Activated naive CD8-positive, alpha-beta T cell treated with anti-CD3 and anti-CD28 coated beads for 36 hours (primary cell): ENCODE measurements at regions not wholly inside any gene's neighbourhood (a gene's known extent, or its start where the extent isn't known, plus 50 kb on each side); places are given as distances from the start of the nearest gene placed in this dataset.

Source experiments
- DNase-seq: peaks from one replicate; pipeline ENCODE4 v3.0.0; 2021
- H3K27ac Mint-ChIP-seq: one replicate; pipeline ENCODE4 v1.8.0; 2022; ENCODE audit warnings: mild to moderate bottlenecking, moderate library complexity, mixed read lengths
- H3K27me3 Mint-ChIP-seq: one replicate; pipeline ENCODE4 v1.8.0; 2022; ENCODE audit warnings: mild to moderate bottlenecking, mixed read lengths
- H3K36me3 Mint-ChIP-seq: one replicate; pipeline ENCODE4 v1.8.0; 2021; ENCODE audit warnings: mild to moderate bottlenecking, mixed read lengths
- H3K4me1 Mint-ChIP-seq: one replicate; pipeline ENCODE4 v1.8.0; 2021; ENCODE audit warnings: mixed read lengths
- H3K4me3 Mint-ChIP-seq: one replicate; pipeline ENCODE4 v1.8.0; 2022; ENCODE audit warnings: mild to moderate bottlenecking, moderate library complexity, mixed read lengths
- H3K9me3 Mint-ChIP-seq: one replicate; pipeline ENCODE4 v1.8.0; 2022; ENCODE audit warnings: mixed read lengths

- Mint-ChIP-seq H3K27ac (no peak overlapping the region), H3K4me3 (no peak overlapping the region), H3K36me3 (no peaks in the 10 kb centered on the region), H3K4me1 (no peaks in the 10 kb centered on the region), H3K27me3 (peaks cover 9% of the 10 kb centered on the region), H3K9me3 (no peaks in the 10 kb centered on the region)
- DNase-seq = no peak
These were observed 116.1 kb upstream of the KLHL25 start for GRCh38 chr15:85910834-85911233.

GRCh38 chr15:85913461-85913860, 118.7 kb upstream of the KLHL25 start:
- Mint-ChIP-seq H3K4me3 (no peak overlapping the region), H3K4me1 (no peaks in the 10 kb centered on the region), H3K36me3 (no peaks in the 10 kb centered on the region), H3K27me3 (peaks cover 7% of the 10 kb centered on the region), H3K9me3 (no peaks in the 10 kb centered on the region), H3K27ac (no peak overlapping the region)
- DNase-seq = no peak

- no peaks in the 10 kb centered on the region for H3K36me3 Mint-ChIP-seq
- H3K4me3 Mint-ChIP-seq = no peak overlapping the region
- no peaks in the 10 kb centered on the region for H3K9me3 Mint-ChIP-seq
- H3K27me3 Mint-ChIP-seq = peaks cover 30% of the 10 kb centered on the region
- DNase-seq = no peak
- no peaks in the 10 kb centered on the region for H3K4me1 Mint-ChIP-seq
- no peak overlapping the region for H3K27ac Mint-ChIP-seq
These were observed 126.2 kb upstream of the KLHL25 start for GRCh38 chr15:85920956-85921355.

GRCh38 chr15:85924088-85924487, 129.4 kb upstream of the KLHL25 start:
- Mint-ChIP-seq H3K4me1 (peaks cover 2% of the 10 kb centered on the region), H3K27me3 (peaks cover 25% of the 10 kb centered on the region), H3K36me3 (no peaks in the 10 kb centered on the region), H3K4me3 (no peak overlapping the region), H3K9me3 (no peaks in the 10 kb centered on the region), H3K27ac (no peak overlapping the region)
- DNase-seq = no peak

GRCh38 chr15:85925649-85926237, 131.0 kb upstream of the KLHL25 start:
- Mint-ChIP-seq H3K36me3 (no peaks in the 10 kb centered on the region), H3K27ac (no peak overlapping the region), H3K27me3 (peaks cover 14% of the 10 kb centered on the region), H3K4me1 (peaks cover 2% of the 10 kb centered on the region), H3K4me3 (no peak overlapping the region), H3K9me3 (no peaks in the 10 kb centered on the region)
- no peak for DNase-seq

GRCh38 chr15:85926834-85927233, 132.1 kb upstream of the KLHL25 start:
- Mint-ChIP-seq H3K9me3 (no peaks in the 10 kb centered on the region), H3K27ac (no peak overlapping the region), H3K27me3 (peaks cover 12% of the 10 kb centered on the region), H3K36me3 (no peaks in the 10 kb centered on the region), H3K4me1 (peaks cover 2% of the 10 kb centered on the region), H3K4me3 (no peak overlapping the region)
- no peak for DNase-seq

GRCh38 chr15:85927931-85928537, 133.3 kb upstream of the KLHL25 start:
- Mint-ChIP-seq H3K4me3 (no peak overlapping the region), H3K27me3 (peaks cover 6% of the 10 kb centered on the region), H3K36me3 (no peaks in the 10 kb centered on the region), H3K4me1 (peaks cover 2% of the 10 kb centered on the region), H3K27ac (no peak overlapping the region), H3K9me3 (no peaks in the 10 kb centered on the region)
- no peak for DNase-seq

- Mint-ChIP-seq H3K4me3 (no peak overlapping the region), H3K27ac (no peak overlapping the region), H3K4me1 (peaks cover 2% of the 10 kb centered on the region), H3K27me3 (peaks cover 6% of the 10 kb centered on the region), H3K36me3 (no peaks in the 10 kb centered on the region), H3K9me3 (no peaks in the 10 kb centered on the region)
- no peak for DNase-seq
These were observed 135.1 kb upstream of the KLHL25 start for GRCh38 chr15:85929786-85930185.

GRCh38 chr15:85932391-85932790, 137.7 kb upstream of the KLHL25 start:
- DNase-seq = no peak
- Mint-ChIP-seq H3K36me3 (no peaks in the 10 kb centered on the region), H3K27ac (no peak overlapping the region), H3K9me3 (no peaks in the 10 kb centered on the region), H3K27me3 (peaks cover 6% of the 10 kb centered on the region), H3K4me3 (no peak overlapping the region), H3K4me1 (peaks cover 2% of the 10 kb centered on the region)

- Mint-ChIP-seq H3K36me3 (no peaks in the 10 kb centered on the region), H3K27me3 (peaks cover 6% of the 10 kb centered on the region), H3K4me1 (no peaks in the 10 kb centered on the region), H3K9me3 (no peaks in the 10 kb centered on the region), H3K27ac (no peak overlapping the region), H3K4me3 (no peak overlapping the region)
- DNase-seq = no peak
These were observed 140.0 kb upstream of the KLHL25 start for GRCh38 chr15:85934691-85935090.

- no peak for DNase-seq
- Mint-ChIP-seq H3K4me1 (no peaks in the 10 kb centered on the region), H3K36me3 (no peaks in the 10 kb centered on the region), H3K27ac (no peak overlapping the region), H3K9me3 (no peaks in the 10 kb centered on the region), H3K27me3 (peaks cover 6% of the 10 kb centered on the region), H3K4me3 (no peak overlapping the region)
These were observed 140.5 kb upstream of the KLHL25 start for GRCh38 chr15:85935182-85935581.

GRCh38 chr15:85937661-85938060, 142.0 kb upstream of the AGBL1 start:
- no peak overlapping the region for H3K27ac Mint-ChIP-seq
- DNase-seq = no peak
- no peaks in the 10 kb centered on the region for H3K36me3 Mint-ChIP-seq
- no peaks in the 10 kb centered on the region for H3K27me3 Mint-ChIP-seq
- H3K9me3 Mint-ChIP-seq = no peaks in the 10 kb centered on the region
- no peak overlapping the region for H3K4me3 Mint-ChIP-seq
- H3K4me1 Mint-ChIP-seq = no peaks in the 10 kb centered on the region

GRCh38 chr15:85941186-85941855, 138.3 kb upstream of the AGBL1 start:
- no peaks in the 10 kb centered on the region for H3K36me3 Mint-ChIP-seq
- DNase-seq = no peak
- H3K4me3 Mint-ChIP-seq = no peak overlapping the region
- no peaks in the 10 kb centered on the region for H3K4me1 Mint-ChIP-seq
- H3K27ac Mint-ChIP-seq = no peak overlapping the region
- H3K27me3 Mint-ChIP-seq = no peaks in the 10 kb centered on the region
- no peaks in the 10 kb centered on the region for H3K9me3 Mint-ChIP-seq

GRCh38 chr15:85942632-85943031, 137.0 kb upstream of the AGBL1 start:
- H3K27ac Mint-ChIP-seq = no peak overlapping the region
- no peaks in the 10 kb centered on the region for H3K27me3 Mint-ChIP-seq
- no peaks in the 10 kb centered on the region for H3K4me1 Mint-ChIP-seq
- no peaks in the 10 kb centered on the region for H3K36me3 Mint-ChIP-seq
- no peaks in the 10 kb centered on the region for H3K9me3 Mint-ChIP-seq
- H3K4me3 Mint-ChIP-seq = no peak overlapping the region
- no peak for DNase-seq

GRCh38 chr15:85943151-85943550, 136.5 kb upstream of the AGBL1 start:
- no peak overlapping the region for H3K27ac Mint-ChIP-seq
- no peaks in the 10 kb centered on the region for H3K27me3 Mint-ChIP-seq
- no peak overlapping the region for H3K4me3 Mint-ChIP-seq
- H3K36me3 Mint-ChIP-seq = no peaks in the 10 kb centered on the region
- DNase-seq = no peak
- H3K9me3 Mint-ChIP-seq = no peaks in the 10 kb centered on the region
- no peaks in the 10 kb centered on the region for H3K4me1 Mint-ChIP-seq

- H3K27ac Mint-ChIP-seq = no peak overlapping the region
- H3K4me3 Mint-ChIP-seq = no peak overlapping the region
- no peaks in the 10 kb centered on the region for H3K9me3 Mint-ChIP-seq
- no peaks in the 10 kb centered on the region for H3K27me3 Mint-ChIP-seq
- H3K36me3 Mint-ChIP-seq = no peaks in the 10 kb centered on the region
- DNase-seq = no peak
- no peaks in the 10 kb centered on the region for H3K4me1 Mint-ChIP-seq
These were observed 135.9 kb upstream of the AGBL1 start for GRCh38 chr15:85943791-85944190.
